GM19035 (cell line): ENCODE measurements at regions not wholly inside any gene's neighbourhood (a gene's known extent, or its start where the extent isn't known, plus 50 kb on each side); places are given as distances from the start of the nearest gene placed in this dataset.
"Not testable (repeated sequence)": the region's sequence is repeated elsewhere in the genome, so short reads cannot be mapped to it uniquely, and the experiment has no call there.

Source experiments
- ATAC-seq: cut with Tn5 transposase; IDR thresholded peaks from one replicate; pipeline ENCODE4 v1.9.1; 2021; ENCODE audit not compliant: unreplicated experiment

GRCh38 chr18:4557502-4557901 is 102.4 kb upstream of the DLGAP1 start:
- ATAC-seq = no peak

GRCh38 chr18:4551001-4551360 is 95.9 kb upstream of the DLGAP1 start:
- ATAC-seq = no peak

- ATAC-seq = no peak
Observed at GRCh38 chr18:4549164-4549872, 94.2 kb upstream of the DLGAP1 start.

- ATAC-seq = no peak
Observed at GRCh38 chr18:4547126-4547525, 92.0 kb upstream of the DLGAP1 start.

- no peak for ATAC-seq
Observed at GRCh38 chr18:4544142-4544541, 89.0 kb upstream of the DLGAP1 start.

GRCh38 chr18:4543711-4544110 is 88.6 kb upstream of the DLGAP1 start:
- no peak for ATAC-seq

GRCh38 chr18:4541588-4541987 is 86.5 kb upstream of the DLGAP1 start:
- no peak for ATAC-seq

GRCh38 chr18:4536447-4536846 is 81.3 kb upstream of the DLGAP1 start:
- ATAC-seq = no peak

GRCh38 chr18:4528405-4528804 is 73.3 kb upstream of the DLGAP1 start:
- no peak for ATAC-seq

- ATAC-seq = not testable (repeated sequence)
Observed at GRCh38 chr18:4527826-4528225, 72.7 kb upstream of the DLGAP1 start.

- no peak for ATAC-seq
Observed at GRCh38 chr18:4524096-4524495, 69.0 kb upstream of the DLGAP1 start.

GRCh38 chr18:4511166-4511565 is 56.1 kb upstream of the DLGAP1 start:
- ATAC-seq = no peak

- ATAC-seq = no peak
Observed at GRCh38 chr18:4510711-4511110, 55.6 kb upstream of the DLGAP1 start.

GRCh38 chr18:4510160-4510559 is 55.1 kb upstream of the DLGAP1 start:
- no peak for ATAC-seq
